Memory B cell (primary cell): ENCODE measurements at regions not wholly inside any gene's neighbourhood (a gene's known extent, or its start where the extent isn't known, plus 50 kb on each side); places are given as distances from the start of the nearest gene placed in this dataset.

Experiments used
- ATAC-seq: fragments of 150-1000 bp; cut with Tn5 transposase; 2 replicates; pipeline ENCODE4 v1.10.0; 2021; ENCODE audit warnings: low read depth, mild to moderate bottlenecking, moderate library complexity
- DNase-seq, 2 donors: peaks; one replicate each; pipeline ENCODE4 v3.0.0; 2022; ENCODE audit warnings: low spot score in 2 of 2
- H3K27ac Mint-ChIP-seq: one replicate; pipeline ENCODE4 v1.8.0; 2022; ENCODE audit warnings: mild to moderate bottlenecking, moderate library complexity, mixed read lengths
- H3K27me3 Mint-ChIP-seq: one replicate; pipeline ENCODE4 v1.8.0; 2022; ENCODE audit warnings: mixed read lengths
- H3K36me3 Mint-ChIP-seq: one replicate; pipeline ENCODE4 v1.8.0; 2022; ENCODE audit warnings: mild to moderate bottlenecking, mixed read lengths
- H3K4me1 Mint-ChIP-seq: one replicate; pipeline ENCODE4 v1.8.0; 2022; ENCODE audit warnings: mixed read lengths
- H3K4me3 Mint-ChIP-seq: one replicate; pipeline ENCODE4 v1.8.0; 2022; ENCODE audit warnings: mild to moderate bottlenecking, moderate library complexity, mixed read lengths
- H3K9me3 Mint-ChIP-seq: one replicate; pipeline ENCODE4 v1.8.0; 2022; ENCODE audit warnings: mixed read lengths

- Mint-ChIP-seq H3K4me3 (no peak overlapping the region), H3K27ac (no peak overlapping the region), H3K9me3 (no peaks in the 10 kb centered on the region), H3K36me3 (no peaks in the 10 kb centered on the region), H3K27me3 (peaks cover 3% of the 10 kb centered on the region), H3K4me1 (peaks cover 5% of the 10 kb centered on the region)
- ATAC-seq (no peak), DNase-seq (no peak)
Measured at GRCh38 chr9:107064378-107064777, 201.4 kb downstream of the ZNF462 start.

GRCh38 chr9:107065549-107065948 is 202.6 kb downstream of the ZNF462 start:
- Mint-ChIP-seq H3K27ac (no peak overlapping the region), H3K9me3 (no peaks in the 10 kb centered on the region), H3K4me3 (no peak overlapping the region), H3K27me3 (peaks cover 3% of the 10 kb centered on the region), H3K4me1 (no peaks in the 10 kb centered on the region), H3K36me3 (no peaks in the 10 kb centered on the region)
- DNase-seq (no peak), ATAC-seq (no peak)

GRCh38 chr9:107067739-107068416 is 204.9 kb downstream of the ZNF462 start:
- no peak overlapping the region for H3K27ac Mint-ChIP-seq
- H3K9me3 Mint-ChIP-seq, result no peaks in the 10 kb centered on the region
- H3K36me3 Mint-ChIP-seq, result no peaks in the 10 kb centered on the region
- H3K4me3 Mint-ChIP-seq, result no peak overlapping the region
- no peaks in the 10 kb centered on the region for H3K4me1 Mint-ChIP-seq
- ATAC-seq (no peak), DNase-seq (no peak)
- H3K27me3 Mint-ChIP-seq, result peaks cover 4% of the 10 kb centered on the region

- no peaks in the 10 kb centered on the region for H3K36me3 Mint-ChIP-seq
- no peak overlapping the region for H3K4me3 Mint-ChIP-seq
- no peak for DNase-seq
- H3K9me3 Mint-ChIP-seq, result no peaks in the 10 kb centered on the region
- no peaks in the 10 kb centered on the region for H3K4me1 Mint-ChIP-seq
- no peak overlapping the region for H3K27ac Mint-ChIP-seq
- ATAC-seq, result no peak
- H3K27me3 Mint-ChIP-seq, result peaks cover 4% of the 10 kb centered on the region
Measured at GRCh38 chr9:107068581-107068980, 205.6 kb downstream of the ZNF462 start.

- no peak for DNase-seq
- Mint-ChIP-seq H3K27ac (no peak overlapping the region), H3K27me3 (peaks cover 4% of the 10 kb centered on the region), H3K4me1 (no peaks in the 10 kb centered on the region), H3K9me3 (no peaks in the 10 kb centered on the region), H3K4me3 (no peak overlapping the region), H3K36me3 (no peaks in the 10 kb centered on the region)
- no peak for ATAC-seq
Measured at GRCh38 chr9:107070586-107070985, 207.6 kb downstream of the ZNF462 start.

- H3K4me1 Mint-ChIP-seq, result peaks cover 2% of the 10 kb centered on the region
- ATAC-seq (no peak), DNase-seq (no peak)
- H3K27ac Mint-ChIP-seq, result no peak overlapping the region
- no peak overlapping the region for H3K4me3 Mint-ChIP-seq
- H3K9me3 Mint-ChIP-seq, result no peaks in the 10 kb centered on the region
- no peaks in the 10 kb centered on the region for H3K36me3 Mint-ChIP-seq
- peaks cover 10% of the 10 kb centered on the region for H3K27me3 Mint-ChIP-seq
Measured at GRCh38 chr9:107078061-107078460, 205.0 kb upstream of the RAD23B start.

GRCh38 chr9:107079589-107079988 is 203.5 kb upstream of the RAD23B start:
- Mint-ChIP-seq H3K27ac (no peak overlapping the region), H3K27me3 (peaks cover 12% of the 10 kb centered on the region), H3K4me1 (peaks cover 2% of the 10 kb centered on the region), H3K9me3 (no peaks in the 10 kb centered on the region), H3K4me3 (no peak overlapping the region), H3K36me3 (no peaks in the 10 kb centered on the region)
- no peak for DNase-seq
- no peak for ATAC-seq

GRCh38 chr9:107080130-107080529 is 202.9 kb upstream of the RAD23B start:
- Mint-ChIP-seq H3K4me1 (peaks cover 2% of the 10 kb centered on the region), H3K36me3 (no peaks in the 10 kb centered on the region), H3K27me3 (peaks cover 12% of the 10 kb centered on the region), H3K27ac (no peak overlapping the region), H3K9me3 (no peaks in the 10 kb centered on the region), H3K4me3 (no peak overlapping the region)
- ATAC-seq, result no peak
- no peak for DNase-seq

- Mint-ChIP-seq H3K4me1 (no peaks in the 10 kb centered on the region), H3K4me3 (no peak overlapping the region), H3K27ac (no peak overlapping the region), H3K27me3 (peaks cover 6% of the 10 kb centered on the region), H3K36me3 (no peaks in the 10 kb centered on the region), H3K9me3 (peaks cover 5% of the 10 kb centered on the region)
- ATAC-seq (no peak), DNase-seq (no peak)
Measured at GRCh38 chr9:107086460-107086859, 196.6 kb upstream of the RAD23B start.

GRCh38 chr9:107087222-107087621 is 195.9 kb upstream of the RAD23B start:
- DNase-seq (no peak), ATAC-seq (no peak)
- H3K27ac Mint-ChIP-seq, result no peak overlapping the region
- H3K4me3 Mint-ChIP-seq, result no peak overlapping the region
- H3K9me3 Mint-ChIP-seq, result peaks cover 5% of the 10 kb centered on the region
- H3K36me3 Mint-ChIP-seq, result no peaks in the 10 kb centered on the region
- H3K4me1 Mint-ChIP-seq, result no peaks in the 10 kb centered on the region
- H3K27me3 Mint-ChIP-seq, result peaks cover 6% of the 10 kb centered on the region

GRCh38 chr9:107090218-107090617 is 192.9 kb upstream of the RAD23B start:
- no peaks in the 10 kb centered on the region for H3K36me3 Mint-ChIP-seq
- DNase-seq, result no peak
- ATAC-seq, result no peak
- no peak overlapping the region for H3K4me3 Mint-ChIP-seq
- H3K9me3 Mint-ChIP-seq, result peaks cover 5% of the 10 kb centered on the region
- no peaks in the 10 kb centered on the region for H3K4me1 Mint-ChIP-seq
- H3K27ac Mint-ChIP-seq, result no peak overlapping the region
- peaks cover 5% of the 10 kb centered on the region for H3K27me3 Mint-ChIP-seq

- DNase-seq, result no peak
- Mint-ChIP-seq H3K4me3 (no peak overlapping the region), H3K9me3 (peaks cover 5% of the 10 kb centered on the region), H3K27ac (no peak overlapping the region), H3K27me3 (no peaks in the 10 kb centered on the region), H3K4me1 (no peaks in the 10 kb centered on the region), H3K36me3 (no peaks in the 10 kb centered on the region)
- no peak for ATAC-seq
Measured at GRCh38 chr9:107093365-107094060, 189.6 kb upstream of the RAD23B start.

GRCh38 chr9:107094370-107094769 is 188.7 kb upstream of the RAD23B start:
- no peak overlapping the region for H3K4me3 Mint-ChIP-seq

GRCh38 chr9:107100591-107100990 is 182.5 kb upstream of the RAD23B start:
- Mint-ChIP-seq H3K27me3 (peaks cover 8% of the 10 kb centered on the region), H3K4me1 (no peaks in the 10 kb centered on the region), H3K4me3 (no peak overlapping the region), H3K36me3 (no peaks in the 10 kb centered on the region), H3K9me3 (peaks cover 5% of the 10 kb centered on the region), H3K27ac (no peak overlapping the region)
- ATAC-seq (no peak), DNase-seq (no peak)

More at GRCh38 chr9:107094370-107094769, 188.7 kb upstream of the RAD23B start:
- ATAC-seq (no peak), DNase-seq (no peak)
- H3K4me1 Mint-ChIP-seq, result no peaks in the 10 kb centered on the region
- no peak overlapping the region for H3K27ac Mint-ChIP-seq
- H3K27me3 Mint-ChIP-seq, result peaks cover 3% of the 10 kb centered on the region
- H3K36me3 Mint-ChIP-seq, result no peaks in the 10 kb centered on the region
- peaks cover 2% of the 10 kb centered on the region for H3K9me3 Mint-ChIP-seq

GRCh38 chr9:107102011-107102410 is 181.1 kb upstream of the RAD23B start:
- H3K4me1 Mint-ChIP-seq, result no peaks in the 10 kb centered on the region
- H3K27ac Mint-ChIP-seq, result no peak overlapping the region
- peaks cover 5% of the 10 kb centered on the region for H3K9me3 Mint-ChIP-seq
- DNase-seq, result no peak
- no peak for ATAC-seq
- H3K4me3 Mint-ChIP-seq, result no peak overlapping the region
- H3K27me3 Mint-ChIP-seq, result peaks cover 8% of the 10 kb centered on the region
- H3K36me3 Mint-ChIP-seq, result no peaks in the 10 kb centered on the region
